GM18868 (cell line): ENCODE measurements at regions not wholly inside any gene's neighbourhood (a gene's known extent, or its start where the extent isn't known, plus 50 kb on each side); places are given as distances from the start of the nearest gene placed in this dataset.

Experiments used
- ATAC-seq: cut with Tn5 transposase; IDR thresholded peaks from one replicate; pipeline ENCODE4 v1.9.1; 2021; ENCODE audit warnings: mild to moderate bottlenecking, moderate library complexity; ENCODE audit not compliant: unreplicated experiment

GRCh38 chr4:19999775-20000414 lies 251.8 kb upstream of the SLIT2 start:
- no peak for ATAC-seq

GRCh38 chr4:19999276-19999675 lies 252.4 kb upstream of the SLIT2 start:
- ATAC-seq, result no peak

GRCh38 chr4:19993242-19993641 lies 258.5 kb upstream of the SLIT2 start:
- no peak for ATAC-seq

- no peak for ATAC-seq
Observed at GRCh38 chr4:19992471-19993093, 259.1 kb upstream of the SLIT2 start.

- ATAC-seq, result no peak
Observed at GRCh38 chr4:19987746-19988145, 264.0 kb upstream of the SLIT2 start.

- ATAC-seq, result no peak
Observed at GRCh38 chr4:19983072-19983471, 268.6 kb upstream of the SLIT2 start.

GRCh38 chr4:19982556-19982955 lies 269.1 kb upstream of the SLIT2 start:
- no peak for ATAC-seq

- ATAC-seq, result no peak
Observed at GRCh38 chr4:19971829-19972228, 279.9 kb upstream of the SLIT2 start.

- no peak for ATAC-seq
Observed at GRCh38 chr4:19969492-19969891, 282.2 kb upstream of the SLIT2 start.

GRCh38 chr4:19961091-19961490 lies 290.6 kb upstream of the SLIT2 start:
- ATAC-seq, result no peak

- no peak for ATAC-seq
Observed at GRCh38 chr4:19958848-19959247, 292.9 kb upstream of the SLIT2 start.

- no peak for ATAC-seq
Observed at GRCh38 chr4:19947349-19947748, 304.4 kb upstream of the SLIT2 start.

- ATAC-seq, result no peak
Observed at GRCh38 chr4:19945979-19946380, 305.7 kb upstream of the SLIT2 start.

- ATAC-seq, result no peak
Observed at GRCh38 chr4:19945501-19945900, 306.2 kb upstream of the SLIT2 start.

- ATAC-seq, result no peak
Observed at GRCh38 chr4:19944806-19945205, 306.9 kb upstream of the SLIT2 start.

GRCh38 chr4:19944251-19944650 lies 307.5 kb upstream of the SLIT2 start:
- no peak for ATAC-seq

- no peak for ATAC-seq
Observed at GRCh38 chr4:19941434-19941833, 310.3 kb upstream of the SLIT2 start.

- no peak for ATAC-seq
Observed at GRCh38 chr4:19940861-19941260, 310.8 kb upstream of the SLIT2 start.

GRCh38 chr4:19936476-19936875 lies 315.2 kb upstream of the SLIT2 start:
- no peak for ATAC-seq

GRCh38 chr4:19930742-19931141 lies 321.0 kb upstream of the SLIT2 start:
- no peak for ATAC-seq

- ATAC-seq, result no peak
Observed at GRCh38 chr4:19927381-19927780, 324.3 kb upstream of the SLIT2 start.

GRCh38 chr4:19925516-19925915 lies 326.2 kb upstream of the SLIT2 start:
- ATAC-seq, result no peak

- no peak for ATAC-seq
Observed at GRCh38 chr4:19924761-19925160, 326.9 kb upstream of the SLIT2 start.
